ENCODE measurements at regions not wholly inside any gene's neighbourhood (a gene's known extent, or its start where the extent isn't known, plus 50 kb on each side); places are given as distances from the start of the nearest gene placed in this dataset.

DNA sequence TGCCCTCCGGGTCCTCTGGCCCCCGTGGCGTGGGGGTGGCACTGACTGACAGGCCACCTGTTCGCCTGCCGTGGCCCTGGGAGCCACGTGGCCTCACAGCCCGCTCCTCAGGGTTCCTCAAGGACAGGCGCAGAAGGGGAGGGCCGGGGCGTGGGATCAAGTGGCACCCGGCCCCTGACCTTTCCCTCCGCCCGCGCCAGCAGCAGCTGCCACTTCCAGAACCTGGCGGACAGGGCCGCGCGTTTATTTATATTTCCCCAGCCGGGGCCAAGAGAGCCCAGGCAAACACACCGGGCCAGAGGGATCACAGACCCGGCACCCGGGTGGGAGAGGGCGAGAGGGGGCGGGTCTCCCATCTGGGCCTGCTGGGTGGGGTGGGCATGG lies 92.6 kb downstream of the RFLNA start:
- TF ChIP-seq, protein P1, sequence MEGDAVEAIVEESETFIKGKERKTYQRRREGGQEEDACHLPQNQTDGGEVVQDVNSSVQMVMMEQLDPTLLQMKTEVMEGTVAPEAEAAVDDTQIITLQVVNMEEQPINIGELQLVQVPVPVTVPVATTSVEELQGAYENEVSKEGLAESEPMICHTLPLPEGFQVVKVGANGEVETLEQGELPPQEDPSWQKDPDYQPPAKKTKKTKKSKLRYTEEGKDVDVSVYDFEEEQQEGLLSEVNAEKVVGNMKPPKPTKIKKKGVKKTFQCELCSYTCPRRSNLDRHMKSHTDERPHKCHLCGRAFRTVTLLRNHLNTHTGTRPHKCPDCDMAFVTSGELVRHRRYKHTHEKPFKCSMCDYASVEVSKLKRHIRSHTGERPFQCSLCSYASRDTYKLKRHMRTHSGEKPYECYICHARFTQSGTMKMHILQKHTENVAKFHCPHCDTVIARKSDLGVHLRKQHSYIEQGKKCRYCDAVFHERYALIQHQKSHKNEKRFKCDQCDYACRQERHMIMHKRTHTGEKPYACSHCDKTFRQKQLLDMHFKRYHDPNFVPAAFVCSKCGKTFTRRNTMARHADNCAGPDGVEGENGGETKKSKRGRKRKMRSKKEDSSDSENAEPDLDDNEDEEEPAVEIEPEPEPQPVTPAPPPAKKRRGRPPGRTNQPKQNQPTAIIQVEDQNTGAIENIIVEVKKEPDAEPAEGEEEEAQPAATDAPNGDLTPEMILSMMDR (conservative IDR thresholded peaks at IDR 0.05; ENCODE audit: low read depth, low read length): no peak
- no peak for TF ChIP-seq RCOR1 (IDR thresholded peaks at IDR 0.05; ENCODE audit: insufficient replicate concordance, low read length)
- TF ChIP-seq POLR2A (IDR thresholded peaks at IDR 0.05; ENCODE audit: low read depth, low read length): no peak
- no peak for TF ChIP-seq FOS (IDR thresholded peaks at IDR 0.05; ENCODE audit: low read depth, low read length)
- no peak for TF ChIP-seq RAD21 (IDR thresholded peaks at IDR 0.05; ENCODE audit: low read length)
- TF ChIP-seq MXI1 (IDR thresholded peaks at IDR 0.05; ENCODE audit: borderline replicate concordance, low read depth, low read length): peak; percentile 76
- TF ChIP-seq RFX5 (IDR thresholded peaks at IDR 0.05; ENCODE audit: low read depth, low read length): no peak
- TF ChIP-seq MAFK (IDR thresholded peaks at IDR 0.05; ENCODE audit: low read depth, low read length): no peak

Data from IMR-90 (cell line).